Breast epithelium (tissue), 3 donors: ENCODE measurements at regions not wholly inside any gene's neighbourhood (a gene's known extent, or its start where the extent isn't known, plus 50 kb on each side); places are given as distances from the start of the nearest gene placed in this dataset.

Experiments used
- POLR2A ChIP-seq: fragments of 450-650 bp; IDR thresholded peaks from one replicate; pipeline ENCODE4 v1.6.1; 2016; ENCODE audit warnings: antibody characterized with exemption, mild to moderate bottlenecking, moderate library complexity
- TF ChIP-seq, protein P1 (sequence below), 3 donors: fragments of 450-650 bp; IDR thresholded peaks; one replicate each; pipeline ENCODE4 v1.5.1; 2016 to 2017; ENCODE audit warnings: antibody characterized with exemption in 3 of 3, mild to moderate bottlenecking in 3 of 3, moderate library complexity in 3 of 3

DNA sequence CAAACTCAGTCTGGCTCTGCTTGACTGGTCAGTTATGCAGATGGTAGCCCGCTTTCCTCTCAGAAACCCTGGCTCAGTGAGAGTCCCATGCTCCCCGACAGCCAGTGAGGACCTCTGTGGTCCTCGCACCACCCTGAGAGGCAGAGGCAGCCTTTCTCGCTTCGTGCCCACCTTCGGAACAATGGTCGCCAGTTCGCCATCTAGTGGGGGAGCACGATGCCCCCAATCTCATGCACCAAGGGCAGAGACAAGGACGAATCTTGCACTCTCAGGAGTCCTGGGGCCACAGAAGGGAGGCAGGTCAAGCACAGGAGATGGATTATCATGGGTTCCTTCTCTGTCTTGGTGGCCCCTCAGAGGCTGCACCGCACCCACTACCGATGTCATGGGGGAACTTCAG lies 75.2 kb downstream of the RHCG start:
- TF ChIP-seq POLR2A, result no peak
- TF ChIP-seq, protein P1, sequence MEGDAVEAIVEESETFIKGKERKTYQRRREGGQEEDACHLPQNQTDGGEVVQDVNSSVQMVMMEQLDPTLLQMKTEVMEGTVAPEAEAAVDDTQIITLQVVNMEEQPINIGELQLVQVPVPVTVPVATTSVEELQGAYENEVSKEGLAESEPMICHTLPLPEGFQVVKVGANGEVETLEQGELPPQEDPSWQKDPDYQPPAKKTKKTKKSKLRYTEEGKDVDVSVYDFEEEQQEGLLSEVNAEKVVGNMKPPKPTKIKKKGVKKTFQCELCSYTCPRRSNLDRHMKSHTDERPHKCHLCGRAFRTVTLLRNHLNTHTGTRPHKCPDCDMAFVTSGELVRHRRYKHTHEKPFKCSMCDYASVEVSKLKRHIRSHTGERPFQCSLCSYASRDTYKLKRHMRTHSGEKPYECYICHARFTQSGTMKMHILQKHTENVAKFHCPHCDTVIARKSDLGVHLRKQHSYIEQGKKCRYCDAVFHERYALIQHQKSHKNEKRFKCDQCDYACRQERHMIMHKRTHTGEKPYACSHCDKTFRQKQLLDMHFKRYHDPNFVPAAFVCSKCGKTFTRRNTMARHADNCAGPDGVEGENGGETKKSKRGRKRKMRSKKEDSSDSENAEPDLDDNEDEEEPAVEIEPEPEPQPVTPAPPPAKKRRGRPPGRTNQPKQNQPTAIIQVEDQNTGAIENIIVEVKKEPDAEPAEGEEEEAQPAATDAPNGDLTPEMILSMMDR (IDR thresholded peaks at IDR 0.05), result no peak
